ENCODE measurements at regions not wholly inside any gene's neighbourhood (a gene's known extent, or its start where the extent isn't known, plus 50 kb on each side); places are given as distances from the start of the nearest gene placed in this dataset.

DNA sequence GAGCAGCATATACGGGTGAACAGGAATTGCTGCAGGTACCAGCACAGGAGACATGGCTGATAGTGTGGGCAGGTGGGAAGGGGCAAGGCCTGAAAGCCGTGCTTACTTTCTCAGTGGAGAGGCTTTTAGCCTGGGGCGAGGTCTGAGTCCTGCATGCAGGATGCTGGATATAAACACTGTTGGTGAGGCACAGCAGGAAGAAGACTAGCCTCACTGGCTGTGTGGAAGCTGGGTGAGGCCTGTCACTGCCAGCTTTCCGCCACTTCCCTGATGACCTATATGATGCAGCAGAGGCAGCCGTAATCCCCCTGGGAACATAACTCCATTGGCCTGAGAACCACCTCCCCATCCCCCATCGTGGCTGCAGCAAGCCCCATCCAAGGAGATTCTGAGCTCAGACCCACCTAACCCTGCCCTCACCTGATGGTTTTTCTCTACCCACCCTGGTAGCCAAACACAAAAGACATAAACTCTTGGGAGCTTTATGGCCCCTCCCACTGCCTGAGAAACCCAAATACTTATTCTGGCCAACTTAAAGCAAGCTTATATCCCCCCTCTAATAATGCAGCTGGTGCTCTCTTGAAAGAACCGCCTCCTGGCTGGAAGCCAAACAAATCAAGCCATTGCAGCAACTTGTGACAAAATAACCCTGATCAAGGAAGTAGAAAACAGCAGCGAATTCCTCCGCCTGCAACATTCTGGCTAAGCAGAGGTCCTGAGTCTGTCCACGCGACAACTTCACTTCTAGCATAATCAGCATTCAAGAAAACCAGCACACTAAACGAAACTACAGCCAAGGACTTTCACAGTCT, 54.6 kb upstream of the DSC1 start:
- TF ChIP-seq MAX (IDR thresholded peaks at IDR 0.05; ENCODE audit: low read depth) = no peak
- no peak for TF ChIP-seq JUND (IDR thresholded peaks at IDR 0.05)
- TF ChIP-seq RAD21 (IDR thresholded peaks at IDR 0.05; ENCODE audit: low read length) = no peak
- TF ChIP-seq CTCF (IDR thresholded peaks at IDR 0.05) = no peak
- TF ChIP-seq ELF1 (IDR thresholded peaks at IDR 0.05) = no peak
- TF ChIP-seq POLR2AphosphoS5 (IDR thresholded peaks at IDR 0.05; ENCODE audit: low read depth, low read length) = no peak
- no peak for TF ChIP-seq SMC3 (IDR thresholded peaks at IDR 0.05; ENCODE audit: low read depth, low read length)
- TF ChIP-seq RFX5 (IDR thresholded peaks at IDR 0.05; ENCODE audit: low read length) = no peak
- TF ChIP-seq, protein P1, sequence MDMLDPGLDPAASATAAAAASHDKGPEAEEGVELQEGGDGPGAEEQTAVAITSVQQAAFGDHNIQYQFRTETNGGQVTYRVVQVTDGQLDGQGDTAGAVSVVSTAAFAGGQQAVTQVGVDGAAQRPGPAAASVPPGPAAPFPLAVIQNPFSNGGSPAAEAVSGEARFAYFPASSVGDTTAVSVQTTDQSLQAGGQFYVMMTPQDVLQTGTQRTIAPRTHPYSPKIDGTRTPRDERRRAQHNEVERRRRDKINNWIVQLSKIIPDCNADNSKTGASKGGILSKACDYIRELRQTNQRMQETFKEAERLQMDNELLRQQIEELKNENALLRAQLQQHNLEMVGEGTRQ (IDR thresholded peaks at IDR 0.05; ENCODE audit: borderline replicate concordance, low read depth, low read length) = no peak
